Activated CD8-positive, alpha-beta memory T cell treated with anti-CD3 and anti-CD28 coated beads, Interleukin-2, amount 50 U/mL, for 1 hour (primary cell): ENCODE measurements at regions not wholly inside any gene's neighbourhood (a gene's known extent, or its start where the extent isn't known, plus 50 kb on each side); places are given as distances from the start of the nearest gene placed in this dataset.

ENCODE experiments used
- DNase-seq: peaks from one replicate; pipeline ENCODE4 v3.0.0-alpha.2; 2020; ENCODE audit errors: extremely low read depth

GRCh38 chr6:156309017-156309416 is 468.2 kb upstream of the ARID1B start:
- DNase-seq: no peak

DNA sequence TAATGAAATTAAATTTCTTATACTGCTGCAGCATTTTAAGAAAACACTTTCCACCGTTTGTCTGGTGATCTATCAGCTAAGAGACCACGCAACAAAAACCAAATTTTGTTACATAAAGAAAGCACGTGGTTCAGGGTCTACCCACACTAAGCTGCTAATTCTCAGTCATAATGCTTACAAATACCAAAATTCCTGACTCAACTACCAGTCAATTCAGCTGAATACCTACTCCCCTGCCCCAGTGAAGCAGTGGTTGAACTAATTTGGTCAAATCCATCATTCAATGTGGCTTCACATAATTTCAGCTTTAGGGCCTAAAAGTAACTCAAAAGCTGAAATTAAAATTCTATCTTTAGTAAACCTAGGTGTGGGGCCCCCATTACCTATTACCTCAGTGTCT is 468.6 kb upstream of the ARID1B start:
- no peak for DNase-seq

DNA sequence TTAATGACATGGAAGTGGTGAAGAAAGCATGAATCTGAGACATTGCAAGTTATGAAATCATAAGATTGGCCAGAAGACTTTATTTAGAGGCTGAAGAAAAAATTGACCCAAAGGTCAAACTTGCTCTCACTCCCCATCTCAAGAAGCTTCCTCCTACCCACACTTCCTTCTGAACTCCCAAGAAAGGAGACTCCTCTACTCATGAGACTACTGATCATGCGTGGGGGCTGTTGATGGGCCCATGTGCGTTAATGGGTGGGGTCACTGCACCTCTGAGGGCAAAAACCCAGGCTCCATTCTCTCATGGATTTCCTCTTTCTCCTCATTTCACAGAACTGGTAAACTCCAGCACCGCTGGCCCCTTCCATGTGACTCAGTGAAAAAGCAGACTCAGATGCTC is 470.6 kb upstream of the ARID1B start:
- DNase-seq: no peak

GRCh38 chr6:156283091-156283490 is 494.1 kb upstream of the ARID1B start:
- no peak for DNase-seq

- DNase-seq: no peak
These were observed 495.1 kb upstream of the ARID1B start for GRCh38 chr6:156282087-156282486.

GRCh38 chr6:156281266-156281665 is 495.9 kb upstream of the ARID1B start:
- DNase-seq: no peak

DNA sequence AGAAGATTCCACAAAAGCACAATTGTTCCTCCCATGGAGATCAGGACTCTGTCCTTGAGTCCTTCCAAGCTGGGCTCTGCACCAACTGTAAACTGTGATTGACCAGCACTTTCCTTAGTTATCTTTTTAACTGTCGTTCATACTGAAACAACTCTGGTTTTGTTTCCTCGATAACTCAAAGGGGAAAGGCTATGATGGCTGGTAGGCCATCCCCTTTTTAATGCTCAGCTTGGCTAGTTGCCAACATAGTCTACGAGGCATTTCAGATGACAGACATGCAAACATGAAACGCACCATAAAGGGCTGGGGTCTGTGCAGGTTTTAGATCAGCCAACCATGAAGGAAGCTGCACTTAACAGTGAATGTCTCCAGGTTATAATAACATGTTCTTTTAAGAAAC is 497.1 kb upstream of the ARID1B start:
- DNase-seq: no peak

DNA sequence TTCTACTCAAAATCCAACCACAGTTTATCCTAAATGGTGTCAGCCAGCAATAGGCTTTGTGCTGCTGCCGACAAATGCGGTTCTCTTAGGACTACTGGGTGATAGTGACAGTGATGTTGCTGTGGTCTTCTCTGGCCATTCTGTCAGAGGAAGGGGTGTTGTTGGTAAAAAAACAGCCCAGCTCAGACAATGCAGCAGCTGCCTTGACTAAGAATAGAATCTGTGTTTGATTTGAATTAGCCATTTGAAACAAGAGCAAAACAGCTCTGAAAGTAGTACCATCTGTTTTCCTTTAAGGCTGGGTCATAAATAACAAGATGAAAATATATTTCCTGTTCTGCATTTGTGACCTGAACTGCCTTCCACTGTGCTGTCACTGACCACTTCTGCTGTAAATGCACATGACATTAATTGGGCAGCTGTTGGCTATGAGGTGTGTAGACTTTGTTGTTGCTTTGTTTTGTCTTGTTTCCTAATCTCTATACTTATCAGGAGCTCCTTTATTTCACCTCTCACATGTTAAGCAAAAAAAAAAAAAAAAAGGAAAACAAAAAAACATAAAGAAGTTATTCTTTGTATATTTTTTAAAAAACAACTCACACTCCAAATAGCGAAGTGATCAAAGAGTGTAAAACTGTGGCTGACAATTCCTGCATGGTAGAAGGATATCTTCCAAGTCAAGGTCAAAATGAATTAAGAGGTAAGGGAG is 497.8 kb upstream of the ARID1B start:
- DNase-seq: no peak

DNA sequence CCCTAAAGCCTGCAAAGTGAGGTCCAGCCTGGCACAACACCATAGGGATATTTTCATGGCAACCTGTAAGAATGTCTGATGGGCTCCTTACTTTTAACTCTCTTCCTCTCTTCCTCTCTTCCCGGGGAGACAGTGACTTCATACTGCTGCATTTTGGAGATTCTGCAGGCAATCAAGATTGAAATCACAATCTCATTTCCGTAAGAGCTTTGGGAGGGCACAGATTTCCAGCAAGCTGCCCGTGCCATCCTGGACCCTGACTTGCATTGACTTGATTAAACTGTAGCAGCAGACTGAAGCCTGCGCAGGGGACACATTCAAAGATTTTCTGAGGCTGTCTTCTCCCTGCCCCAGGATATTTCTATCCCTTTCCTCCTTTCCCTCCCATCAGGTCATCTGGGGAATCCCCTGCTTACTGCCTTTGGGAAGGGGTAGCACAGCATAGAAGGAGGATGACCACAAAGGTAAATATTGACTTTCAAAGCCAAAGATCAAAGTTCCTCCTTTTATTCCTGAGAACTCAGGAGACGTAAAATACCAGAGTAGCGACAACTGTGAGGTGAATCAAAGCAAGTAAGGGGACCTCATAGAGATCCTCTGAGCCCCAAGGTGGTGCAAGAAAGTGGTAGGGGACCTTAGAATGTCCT is 504.0 kb upstream of the ARID1B start:
- DNase-seq: no peak

DNA sequence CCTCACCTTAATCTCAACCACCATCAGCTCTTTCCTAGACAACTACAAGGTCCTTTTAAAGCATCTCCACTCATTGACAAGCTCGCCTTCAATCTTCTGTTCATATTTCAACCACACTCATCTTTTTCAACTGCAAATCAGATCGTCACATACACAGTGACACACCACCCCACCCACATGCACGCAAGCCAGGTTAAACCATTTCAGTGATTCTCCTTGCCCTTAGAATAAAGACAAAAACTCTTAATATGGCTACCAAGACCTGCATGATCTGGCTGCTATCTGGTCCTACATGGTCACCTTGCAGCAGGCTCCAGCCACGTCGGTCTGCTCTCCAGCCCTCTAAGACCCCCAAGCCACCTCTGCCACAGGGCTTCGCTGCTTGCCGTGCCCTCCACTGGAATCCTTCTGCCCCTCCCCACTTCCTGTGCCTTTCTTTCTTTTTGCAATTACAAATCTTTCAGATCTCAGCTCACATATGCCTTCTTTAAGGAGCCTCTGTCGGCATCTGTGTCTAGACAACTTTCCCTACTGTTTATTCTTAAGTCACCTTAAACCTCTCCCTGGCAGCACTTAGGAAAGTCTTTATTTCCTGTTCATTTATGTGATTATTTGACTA is 507.3 kb upstream of the ARID1B start:
- no peak for DNase-seq

DNA sequence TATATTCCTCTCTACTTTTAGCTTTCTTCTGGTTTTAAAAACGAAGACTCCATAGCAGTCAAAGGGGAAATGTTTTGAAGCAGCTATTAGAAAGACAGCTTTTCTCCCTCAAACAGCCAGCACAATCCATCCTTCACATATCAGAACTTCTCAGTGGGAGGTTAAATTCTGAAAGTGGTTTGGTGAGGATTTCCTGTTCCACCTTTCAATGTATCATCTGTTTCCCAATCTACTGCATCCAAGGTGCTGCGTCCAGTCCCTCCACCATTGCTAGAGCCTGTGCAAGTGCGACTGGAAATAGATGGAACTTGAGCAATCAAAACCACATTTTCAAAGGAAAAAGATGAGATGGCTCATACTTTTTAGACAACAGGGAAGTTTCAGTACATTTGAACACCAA is 508.3 kb upstream of the ARID1B start:
- DNase-seq: no peak

DNA sequence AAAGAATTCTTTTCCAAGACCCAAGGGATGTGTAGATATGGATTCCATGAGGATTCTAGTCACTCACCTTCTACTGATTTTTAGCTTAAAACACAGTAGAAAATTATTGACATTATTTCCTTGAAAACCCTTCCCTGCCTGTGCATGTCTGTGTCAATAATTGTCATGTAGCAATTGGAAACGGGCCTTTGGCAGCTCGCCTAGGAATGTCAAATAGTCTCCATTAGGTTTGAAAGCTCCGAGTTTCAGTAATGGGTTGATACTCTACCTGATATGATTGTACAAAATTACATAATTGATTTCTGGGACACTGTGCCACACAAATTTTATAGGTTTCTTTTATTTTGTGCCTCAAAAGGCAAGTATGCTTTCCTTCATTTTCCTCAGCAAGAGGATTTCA is 515.2 kb upstream of the ARID1B start:
- no peak for DNase-seq

GRCh38 chr6:156260815-156261214 is 516.4 kb upstream of the ARID1B start:
- no peak for DNase-seq

- DNase-seq: no peak
These were observed 518.2 kb upstream of the ARID1B start for GRCh38 chr6:156258981-156259380.

GRCh38 chr6:156256161-156256560 is 521.0 kb upstream of the ARID1B start:
- no peak for DNase-seq

DNA sequence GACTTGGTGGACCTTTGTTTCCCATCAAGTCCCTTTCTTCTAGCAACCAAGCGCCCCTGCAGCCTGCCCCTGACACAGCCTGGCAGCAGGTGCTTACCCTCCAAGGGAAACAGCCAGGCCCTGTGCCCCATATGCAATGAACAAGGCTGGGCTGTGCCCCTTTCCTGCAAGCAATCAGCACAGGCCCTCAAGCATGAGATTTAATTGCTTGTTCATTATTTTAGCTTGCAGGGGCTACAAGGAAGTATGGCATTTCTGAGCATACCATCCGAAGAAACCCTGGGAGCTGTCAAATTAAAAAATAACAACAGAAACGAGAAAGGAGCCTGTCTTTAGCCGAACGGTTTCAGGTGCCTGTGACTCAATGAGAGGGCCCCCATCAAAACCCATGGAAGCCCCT is 522.9 kb upstream of the ARID1B start:
- no peak for DNase-seq

- no peak for DNase-seq
These were observed 526.6 kb upstream of the ARID1B start for GRCh38 chr6:156250593-156250992.

GRCh38 chr6:156242206-156242605 is 535.0 kb upstream of the ARID1B start:
- no peak for DNase-seq

DNA sequence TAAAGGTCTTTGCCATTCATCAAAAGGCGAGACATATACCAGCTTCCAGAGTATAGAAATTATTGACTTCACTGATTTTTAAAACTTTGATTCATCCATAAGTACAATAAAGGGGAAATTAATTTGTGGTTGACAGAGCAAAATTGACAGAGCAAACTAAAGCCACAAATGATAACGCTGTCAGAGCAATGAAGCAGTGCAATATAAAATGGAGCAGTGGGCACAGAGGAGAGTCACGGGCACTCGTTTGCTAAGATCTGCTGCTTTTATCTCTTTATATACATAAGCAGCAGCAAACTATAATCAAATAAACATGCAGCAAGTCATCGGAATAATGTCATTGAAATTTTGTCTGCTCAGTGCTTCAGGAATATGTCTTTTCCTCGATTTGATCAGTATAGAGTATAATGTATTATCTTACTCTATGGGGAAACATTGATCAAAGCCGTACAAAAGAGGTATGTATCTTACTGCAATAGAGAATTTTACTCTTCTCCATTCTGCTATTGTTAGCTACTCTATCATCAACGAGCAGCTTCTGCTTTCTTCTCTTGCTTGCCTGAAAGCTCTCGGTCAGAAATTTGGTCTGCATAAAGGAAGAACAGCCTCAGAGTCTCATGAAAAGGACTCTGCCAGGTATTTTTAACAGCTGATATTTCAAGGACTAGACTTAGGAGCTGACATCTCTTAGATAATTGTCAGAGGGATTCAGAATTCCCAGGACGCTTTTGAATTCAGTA is 546.0 kb upstream of the ARID1B start:
- DNase-seq: no peak

DNA sequence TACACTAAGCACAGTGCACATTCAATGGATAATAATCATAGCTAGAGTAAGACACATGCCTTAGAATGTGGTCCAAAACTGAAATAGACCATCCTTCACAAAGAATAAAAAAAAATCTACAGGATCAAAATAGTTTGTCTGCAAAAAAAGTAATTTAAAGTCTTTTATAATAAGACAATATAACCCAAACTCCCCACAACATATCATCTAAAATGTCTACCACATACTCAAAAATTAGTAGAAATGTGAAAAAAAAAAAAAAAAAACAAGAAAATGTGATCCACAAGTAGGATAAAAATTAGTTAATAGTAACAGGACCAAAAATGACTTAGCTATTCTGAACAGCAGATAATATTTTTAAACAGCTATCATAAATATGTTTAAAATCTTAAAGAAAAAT is 557.2 kb upstream of the ARID1B start:
- no peak for DNase-seq

DNA sequence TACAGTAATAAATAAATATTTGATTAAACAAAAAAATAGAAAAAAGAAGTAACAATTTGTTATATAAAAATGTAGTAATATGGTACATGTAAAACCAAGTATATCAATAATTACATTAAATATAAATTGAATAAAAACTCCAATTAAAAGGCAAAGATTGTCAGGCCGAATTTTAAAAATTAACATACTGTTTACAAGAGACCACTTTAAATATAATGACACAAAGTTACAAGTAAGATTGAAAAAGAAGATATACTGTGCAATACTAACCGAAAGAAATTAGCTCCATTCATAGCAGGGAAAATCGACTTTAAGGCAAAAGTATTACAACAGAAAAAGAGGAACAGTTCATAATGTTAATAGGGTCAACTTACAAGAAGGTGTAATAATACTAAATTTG is 571.5 kb upstream of the ARID1B start:
- no peak for DNase-seq

- DNase-seq: no peak
These were observed 578.0 kb upstream of the ARID1B start for GRCh38 chr6:156199182-156199581.

DNA sequence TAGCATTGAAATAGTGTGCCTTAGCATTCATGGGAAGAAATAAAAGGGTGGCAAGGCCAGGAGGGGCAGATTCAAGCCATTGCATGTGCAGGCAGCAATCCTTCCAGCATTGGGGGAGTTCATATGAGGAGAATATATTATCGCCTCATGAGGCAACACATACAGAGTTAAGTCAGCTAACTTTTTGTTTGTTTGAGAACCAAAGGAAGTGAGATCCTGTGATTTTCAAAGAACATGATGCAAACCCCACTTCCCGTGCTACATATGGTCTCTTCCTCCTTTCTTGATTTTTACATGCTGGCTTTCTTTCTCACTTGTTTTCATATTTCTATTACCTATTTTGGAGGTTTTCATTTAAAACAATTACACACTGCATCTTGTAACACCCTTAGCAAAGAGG is 579.7 kb upstream of the ARID1B start:
- DNase-seq: no peak
